ENCODE measurements at regions not wholly inside any gene's neighbourhood (a gene's known extent, or its start where the extent isn't known, plus 50 kb on each side); places are given as distances from the start of the nearest gene placed in this dataset.
"Not testable (repeated sequence)": the region's sequence is repeated elsewhere in the genome, so short reads cannot be mapped to it uniquely, and the experiment has no call there.

- not testable (repeated sequence) for TF ChIP-seq POLR2AphosphoS5, CTCF, POLR2A, EP300 (IDR thresholded peaks at IDR 0.05)
Measured at GRCh38 chr6:25160134-25160533, 119.0 kb upstream of the CARMIL1 start.
